ENCODE measurements at regions not wholly inside any gene's neighbourhood (a gene's known extent, or its start where the extent isn't known, plus 50 kb on each side); places are given as distances from the start of the nearest gene placed in this dataset.

- H3K9ac ChIP-seq (ENCODE audit: extremely low read depth, insufficient read length, low read length) = no peak overlapping the region
- no peak overlapping the region for H3K4me2 ChIP-seq (ENCODE audit: insufficient read depth, insufficient read length, low read length)
- H2BK20ac ChIP-seq (ENCODE audit: low read depth, low read length, poor library complexity, severe bottlenecking) = no peak overlapping the region
- Mint-ChIP-seq H3K9me3 (no peaks in the 10 kb centered on the region), H3K4me1 (peaks cover 18 to 19% of the 10 kb centered on the region in 2 experiments), H3K27ac (no peak overlapping the region), H3K27me3 (ENCODE audit: low read depth) (no peaks in the 10 kb centered on the region; the same call in 1 of the 2 replicates), H3K4me3 (no peak overlapping the region), H3K36me3 (ENCODE audit: insufficient read depth in 1 of 3, low read depth in 3 of 3) (no peaks in the 10 kb centered on the region)
- no peak overlapping the region for H2AFZ ChIP-seq (ENCODE audit: low read length)
- no peaks in the 10 kb centered on the region for H3K79me1 ChIP-seq (ENCODE audit: insufficient read depth, low read depth, low read length, poor library complexity, severe bottlenecking)
- TF ChIP-seq CTCF (conservative IDR thresholded peaks at IDR 0.05) = no peak
- H2BK120ac ChIP-seq (ENCODE audit: low read depth, low read length, poor library complexity, severe bottlenecking) = no peak overlapping the region
- H4K8ac ChIP-seq (replicated peaks; ENCODE audit: insufficient read length, low read depth, low read length) = no peak overlapping the region
- no peak overlapping the region for H3K18ac ChIP-seq (ENCODE audit: insufficient read length, low read depth, low read length)
- no peak overlapping the region for H3K4ac ChIP-seq (ENCODE audit: low read depth, low read length)
- no peak overlapping the region for H3K56ac ChIP-seq (ENCODE audit: insufficient read length, low read depth, low read length)
- WGBS (ENCODE audit: extremely low coverage, insufficient read length, low lambda C conversion rate) = no CpG with 5 or more reads among the region's 4 CpGs
- no peak for DNase-seq
- H2BK12ac ChIP-seq (ENCODE audit: insufficient read length, low read depth, low read length) = no peak overlapping the region
- H4K91ac ChIP-seq (ENCODE audit: insufficient read length, low read depth, low read length) = no peak overlapping the region
- H4K20me1 ChIP-seq (ENCODE audit: control insufficient read depth, insufficient read depth, insufficient read length) = no peaks in the 10 kb centered on the region
- no peak overlapping the region for H2AK5ac ChIP-seq (ENCODE audit: insufficient read length, low read length)
- H3K79me2 ChIP-seq (ENCODE audit: insufficient read depth, low read length) = no peaks in the 10 kb centered on the region
- H3K27ac ChIP-seq (ENCODE audit: insufficient read length, low read depth, low read length) = no peak overlapping the region
- H3K23me2 ChIP-seq (ENCODE audit: insufficient read length, low read depth, low read length, poor library complexity, severe bottlenecking) = no peaks in the 10 kb centered on the region
- H3K27me3 ChIP-seq (ENCODE audit: insufficient read depth, low read length) = no peaks in the 10 kb centered on the region
- no peak overlapping the region for H4K5ac ChIP-seq (ENCODE audit: insufficient read length, low read depth, low read length)
- H3K23ac ChIP-seq (ENCODE audit: insufficient read length, low read depth, low read length) = no peak overlapping the region
- no peak overlapping the region for H2BK15ac ChIP-seq (ENCODE audit: low read depth, low read length)
- H3K14ac ChIP-seq (ENCODE audit: insufficient read depth, low read length) = no peak overlapping the region
- H2BK5ac ChIP-seq (ENCODE audit: insufficient read length, low read length) = no peak overlapping the region
- H3K9me3 ChIP-seq (ENCODE audit: control insufficient read depth, low read depth, low read length) = no peaks in the 10 kb centered on the region
- peaks cover 9% of the 10 kb centered on the region; the same call in 1 of the 2 replicates for H3K4me1 ChIP-seq (ENCODE audit: insufficient read depth, low read length)
- H3T11ph ChIP-seq (ENCODE audit: low read length) = no peak overlapping the region
Observed at GRCh38 chr14:58752289-58752688, 114.5 kb downstream of the DACT1 start.
